HG02588 (cell line): ENCODE measurements at regions not wholly inside any gene's neighbourhood (a gene's known extent, or its start where the extent isn't known, plus 50 kb on each side); places are given as distances from the start of the nearest gene placed in this dataset.
"Not testable (repeated sequence)": the region's sequence is repeated elsewhere in the genome, so short reads cannot be mapped to it uniquely, and the experiment has no call there.

Experiments
- ATAC-seq: cut with Tn5 transposase; IDR thresholded peaks from one replicate; pipeline ENCODE4 v1.9.1; 2021; ENCODE audit warnings: mild to moderate bottlenecking, moderate library complexity; ENCODE audit not compliant: unreplicated experiment

DNA sequence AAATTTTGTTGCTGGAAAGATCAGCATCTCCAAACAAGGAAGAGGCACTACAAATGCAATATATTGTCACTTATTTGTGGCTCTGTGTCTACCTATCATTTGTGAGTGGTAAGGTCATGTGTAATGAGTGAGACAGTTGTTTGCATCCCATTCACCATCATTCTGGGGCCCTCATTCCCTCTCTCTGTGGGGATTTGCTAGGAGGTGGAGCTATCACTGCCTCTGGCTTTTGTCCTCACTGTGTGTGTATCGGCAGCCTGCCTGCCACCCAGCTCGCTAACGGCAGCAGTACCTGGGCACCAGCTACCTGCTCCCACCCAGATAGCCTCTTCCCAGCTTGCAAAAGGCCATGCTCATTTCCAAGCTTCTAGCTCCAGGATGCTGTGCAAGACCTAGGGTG is 379.2 kb upstream of the ZFHX3 start:
- no peak for ATAC-seq

- ATAC-seq: no peak
These were observed 378.7 kb upstream of the ZFHX3 start for GRCh38 chr16:73426433-73427160.

DNA sequence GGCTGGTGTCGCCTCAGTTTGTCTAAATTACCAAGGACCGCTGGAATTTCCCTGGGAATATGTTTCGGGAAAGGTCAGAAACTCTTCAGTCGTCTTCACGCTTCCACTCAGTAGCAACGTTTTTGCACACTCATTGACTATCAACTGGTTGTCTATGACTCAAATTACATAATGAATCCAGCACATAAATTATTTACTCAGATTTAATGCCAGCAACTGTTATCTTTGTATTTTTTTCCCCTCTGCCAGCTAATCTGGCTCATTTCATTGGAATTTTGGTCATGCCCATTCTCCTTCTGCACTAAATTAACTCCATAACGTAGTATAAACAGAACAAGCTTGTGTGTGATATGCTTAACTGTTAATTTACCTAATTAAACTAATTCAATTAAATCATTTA is 372.7 kb upstream of the ZFHX3 start:
- ATAC-seq: no peak

GRCh38 chr16:73420244-73420643 is 372.3 kb upstream of the ZFHX3 start:
- ATAC-seq: no peak

DNA sequence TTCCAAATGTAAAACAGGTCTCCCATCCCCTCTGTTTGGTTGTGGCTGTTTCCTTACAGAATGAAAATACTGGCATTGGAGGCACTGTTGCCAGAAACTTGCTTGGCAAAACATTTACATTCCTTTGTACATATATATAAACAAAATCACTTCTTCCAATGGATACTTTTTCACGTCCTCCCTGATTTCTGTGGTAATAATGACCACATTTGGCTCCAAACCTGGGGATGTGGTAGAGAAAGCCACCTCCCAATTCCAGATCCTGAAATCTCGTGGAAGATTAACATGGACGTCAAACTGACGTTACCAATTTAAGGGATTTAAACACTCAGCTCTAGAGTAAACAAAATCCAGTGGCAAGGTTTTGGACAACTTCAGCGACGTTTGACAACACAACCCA is 370.8 kb upstream of the ZFHX3 start:
- no peak for ATAC-seq

GRCh38 chr16:73418051-73418450 is 370.1 kb upstream of the ZFHX3 start:
- ATAC-seq: no peak

GRCh38 chr16:73415286-73415685 is 367.4 kb upstream of the ZFHX3 start:
- ATAC-seq: no peak

DNA sequence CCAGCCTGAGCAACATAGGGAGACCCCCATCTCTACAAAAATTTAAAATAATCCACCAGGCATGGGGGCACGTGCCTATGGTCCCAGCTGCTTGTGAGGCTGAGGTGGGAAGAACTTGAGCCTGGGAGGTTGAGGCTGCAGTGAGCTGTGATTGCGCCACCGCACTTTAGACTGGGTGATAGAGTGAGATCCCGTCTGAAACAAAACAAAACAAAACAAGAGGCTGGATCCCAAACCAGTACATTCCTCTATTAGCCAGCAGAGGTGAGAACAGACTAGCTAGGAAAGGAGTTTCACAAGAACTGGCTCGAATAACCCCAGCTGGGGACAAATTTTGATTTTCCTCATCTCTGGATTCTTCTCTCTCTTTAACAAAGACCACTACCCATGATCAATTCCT is 366.7 kb upstream of the ZFHX3 start:
- no peak for ATAC-seq

GRCh38 chr16:73413830-73414190 is 365.9 kb upstream of the ZFHX3 start:
- no peak for ATAC-seq

DNA sequence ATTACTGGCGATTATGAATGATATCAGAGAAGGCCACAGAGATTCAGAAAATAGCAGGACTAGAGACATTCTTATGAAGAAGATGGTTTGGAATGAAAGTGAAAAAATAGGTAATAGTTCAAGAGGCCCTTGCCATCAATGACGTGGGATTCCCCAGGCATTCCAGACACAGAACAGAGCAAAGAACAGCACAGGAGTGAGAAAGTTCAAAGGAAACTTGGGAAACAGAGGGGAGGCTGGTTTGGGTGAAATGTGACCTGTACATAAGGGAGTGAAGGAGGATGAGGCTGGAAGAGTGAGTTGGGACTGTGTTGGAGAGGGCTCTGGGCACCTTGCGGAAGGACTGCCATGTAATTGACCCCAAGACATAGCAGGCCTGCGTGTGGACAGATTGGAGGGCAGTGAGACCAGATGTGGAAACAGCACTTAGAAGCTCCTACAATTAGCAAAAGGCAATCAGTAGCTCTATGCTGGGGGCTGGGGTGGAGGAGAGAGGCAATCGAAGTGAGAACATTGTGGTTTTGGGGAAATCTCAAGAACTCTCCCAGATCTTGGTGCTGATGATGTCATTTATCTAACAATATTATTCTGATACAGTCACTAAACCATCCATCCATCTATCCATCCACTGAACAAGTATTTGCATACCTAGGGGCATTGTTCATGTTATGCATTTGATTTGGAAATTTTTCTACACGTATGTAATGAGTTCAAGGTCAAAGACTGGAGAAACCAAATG is 365.3 kb upstream of the ZFHX3 start:
- ATAC-seq: no peak

DNA sequence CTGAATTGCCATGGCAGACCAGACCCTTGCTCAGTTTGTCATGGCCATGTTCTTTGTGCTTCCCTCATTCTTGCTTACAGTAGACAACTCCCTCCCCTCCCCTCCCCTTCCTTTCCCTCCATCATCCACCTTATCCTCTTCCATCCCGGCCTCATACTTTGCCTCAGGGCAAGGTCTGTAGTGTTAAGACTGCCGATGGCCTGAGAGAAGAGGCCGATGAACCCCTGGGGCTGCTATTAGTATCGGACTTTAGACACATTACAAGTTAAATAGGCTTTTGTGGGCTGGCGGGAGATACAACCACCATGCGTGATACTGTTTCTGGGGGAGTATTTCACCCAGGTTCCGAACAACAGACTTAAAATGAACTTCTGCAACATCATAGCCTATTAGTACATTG is 364.5 kb upstream of the ZFHX3 start:
- no peak for ATAC-seq

GRCh38 chr16:73408716-73409115 is 360.8 kb upstream of the ZFHX3 start:
- ATAC-seq: no peak

DNA sequence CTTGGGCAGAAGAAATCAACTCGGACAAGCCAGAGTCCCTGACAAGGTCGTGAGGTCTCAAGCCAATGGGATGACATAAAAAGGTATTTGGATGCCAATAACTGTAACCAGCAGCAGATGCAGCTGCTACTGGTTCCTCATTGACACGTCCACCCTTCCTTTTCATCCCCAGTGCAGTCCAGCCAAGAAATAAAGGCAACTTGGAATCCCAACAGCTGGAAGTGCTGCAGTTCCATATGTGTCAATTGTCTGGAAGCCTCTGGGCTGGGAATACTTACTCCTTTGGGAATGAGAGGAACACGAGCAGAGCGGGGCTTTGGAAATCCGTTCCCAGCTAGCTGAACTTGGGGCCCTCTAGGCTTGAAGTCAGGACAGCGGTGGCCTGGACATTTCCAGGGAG is 360.4 kb upstream of the ZFHX3 start:
- ATAC-seq: no peak

DNA sequence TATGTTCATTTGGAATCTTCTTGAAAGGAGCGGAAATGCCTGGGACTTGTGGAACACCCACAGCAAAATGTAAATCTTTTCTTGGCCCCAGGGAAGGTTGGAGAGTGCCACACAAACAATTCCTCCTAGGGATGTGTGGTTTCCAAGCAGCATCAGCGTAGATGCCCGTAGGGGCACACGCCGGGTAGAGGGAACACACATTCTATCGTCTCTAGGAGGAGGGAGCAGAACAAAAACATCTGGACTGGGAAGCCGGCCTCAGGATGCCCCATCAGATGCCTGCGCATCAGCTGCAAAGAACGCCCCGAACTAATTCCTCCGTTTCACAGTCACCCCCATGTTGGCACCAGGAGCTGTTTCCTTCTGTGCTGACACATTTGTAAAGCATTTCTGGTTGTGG is 357.9 kb upstream of the ZFHX3 start:
- no peak for ATAC-seq

- ATAC-seq: no peak
These were observed 356.1 kb upstream of the ZFHX3 start for GRCh38 chr16:73404001-73404400.

DNA sequence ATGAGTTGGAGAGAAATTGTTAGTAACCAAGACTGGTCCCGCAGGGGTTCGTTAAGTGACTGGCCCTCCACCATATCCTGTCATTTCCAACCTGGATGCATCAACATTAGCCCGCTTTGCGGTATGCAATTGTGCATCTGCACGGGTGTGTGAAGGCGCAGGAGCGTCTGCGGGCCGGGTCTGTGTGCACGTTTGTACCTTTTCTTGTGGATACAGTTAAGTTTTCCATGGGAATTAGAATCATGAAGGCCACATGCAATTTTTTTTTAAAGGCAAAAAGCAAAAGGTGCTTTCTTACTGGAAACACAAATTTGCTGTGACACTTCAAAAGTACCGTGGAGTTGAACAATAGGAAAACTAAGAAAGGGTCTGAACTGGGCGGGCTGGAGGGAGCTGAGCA is 355.4 kb upstream of the ZFHX3 start:
- no peak for ATAC-seq

DNA sequence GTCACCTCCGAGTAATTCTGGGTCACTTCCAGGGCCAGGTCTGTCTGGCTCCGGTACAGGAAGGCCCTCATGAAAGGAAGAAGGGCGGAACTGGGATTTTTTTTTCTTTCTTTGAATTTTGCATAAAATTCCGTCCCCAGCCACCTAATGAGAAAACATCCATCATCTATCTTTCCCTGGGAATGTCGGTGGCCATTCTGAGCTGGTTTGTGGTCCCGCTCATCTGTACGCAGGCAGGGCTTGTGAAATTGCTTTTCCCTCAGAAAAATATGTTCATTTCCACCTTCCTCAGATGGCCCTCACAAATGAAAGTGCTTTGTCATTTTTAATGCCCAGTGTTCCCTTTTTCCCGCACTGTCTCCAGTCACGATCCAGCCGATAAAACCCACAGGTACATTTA is 353.0 kb upstream of the ZFHX3 start:
- ATAC-seq: no peak

- no peak for ATAC-seq
These were observed 352.1 kb upstream of the ZFHX3 start for GRCh38 chr16:73399997-73400396.

GRCh38 chr16:73399486-73399885 is 351.6 kb upstream of the ZFHX3 start:
- ATAC-seq: no peak

DNA sequence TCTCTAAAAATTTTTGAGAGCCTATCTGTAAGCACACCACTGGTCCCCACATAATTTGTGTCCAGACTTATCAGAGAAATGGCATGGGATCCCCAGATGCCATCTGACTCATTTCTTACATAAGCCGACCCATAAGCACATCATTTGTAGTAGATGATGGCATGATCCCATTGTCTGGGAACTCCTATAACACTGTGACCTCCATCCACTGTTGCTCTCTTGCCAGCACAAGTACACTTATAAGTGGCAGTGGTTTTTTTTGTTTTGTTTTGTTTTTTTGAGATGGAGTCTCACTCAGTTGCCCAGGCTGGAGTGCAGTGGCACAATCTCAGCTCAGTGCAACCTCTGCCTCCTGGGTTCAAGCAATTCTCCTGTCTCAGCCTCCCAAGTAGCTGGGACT is 350.7 kb upstream of the ZFHX3 start:
- not testable (repeated sequence) for ATAC-seq

GRCh38 chr16:73396556-73396955 is 348.6 kb upstream of the ZFHX3 start:
- ATAC-seq: no peak

DNA sequence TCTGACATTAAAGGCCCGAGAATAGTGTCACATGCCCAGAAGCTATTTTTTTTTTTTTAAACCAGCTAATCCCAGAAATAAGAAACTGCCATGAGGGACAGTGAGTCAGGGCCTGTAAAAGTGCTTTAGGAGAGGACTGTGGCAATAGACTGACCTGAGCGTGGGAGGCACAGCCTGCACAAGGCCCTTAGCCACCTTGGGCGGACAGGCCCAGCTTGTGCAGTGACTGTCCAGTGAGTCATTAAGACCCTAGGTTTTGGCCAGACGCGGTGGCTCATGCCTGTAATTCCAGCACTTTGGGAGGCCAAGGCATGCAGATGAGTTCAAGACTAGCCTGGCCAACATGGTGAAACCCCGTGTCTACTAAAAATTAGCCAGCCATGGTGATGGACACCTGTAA is 343.0 kb upstream of the ZFHX3 start:
- no peak for ATAC-seq

GRCh38 chr16:73390491-73390890 is 342.6 kb upstream of the ZFHX3 start:
- ATAC-seq: no peak
